Stomach (tissue), 8 donors: ENCODE measurements at regions not wholly inside any gene's neighbourhood (a gene's known extent, or its start where the extent isn't known, plus 50 kb on each side); places are given as distances from the start of the nearest gene placed in this dataset.

Experiments used
- DNase-seq, 2 donors: peaks; one replicate each; pipeline versions ENCODE4 v3.0.0 to v3.0.0-alpha.2; 2013 to 2019
- H3K27ac ChIP-seq, 5 donors: fragments of 200-600 bp in 4 of 5; sonication (generic) in 4 of 5; one replicate each; pipeline ENCODE4 v1.5.1; 2013 to 2019; ENCODE audit warnings: mild to moderate bottlenecking in 1 of 5, moderate library complexity in 1 of 5
- H3K27me3 ChIP-seq, 3 donors: fragments of 200-600 bp; sonication (generic); one replicate each; pipeline ENCODE4 v1.5.1; 2017 to 2019; ENCODE audit warnings: mixed run types in 1 of 3
- H3K36me3 ChIP-seq, 4 donors: fragments of 200-600 bp; sonication (generic); 1 replicate in 3 of 4; 2 replicates in 1 of 4; pipeline ENCODE4 v1.5.1; 2016 to 2019
- H3K4me1 ChIP-seq, 4 donors: fragments of 200-600 bp; sonication (generic); one replicate each; pipeline ENCODE4 v1.5.1; 2016 to 2019
- H3K4me3 ChIP-seq, 4 donors: fragments of 200-600 bp; sonication (generic) in 3 of 4; one replicate each; pipeline ENCODE4 v1.5.1; 2016 to 2019; ENCODE audit warnings: mild to moderate bottlenecking in 1 of 4
- H3K9me3 ChIP-seq, 4 donors: fragments of 200-600 bp; sonication (generic); one replicate each; pipeline ENCODE4 v1.5.1; 2016 to 2019
- EP300 ChIP-seq: sonication (generic); formaldehyde crosslinking; IDR thresholded peaks from one replicate; pipeline ENCODE4 v1.6.1; 2017; ENCODE audit warnings: antibody characterized with exemption
- POLR2A ChIP-seq, 4 donors: fragments of 450-650 bp; IDR thresholded peaks; one replicate each; pipeline ENCODE4 v1.6.1; 2016; ENCODE audit warnings: antibody characterized with exemption in 4 of 4, control low read depth in 2 of 4, mild to moderate bottlenecking in 1 of 4, moderate library complexity in 1 of 4
- POLR2AphosphoS5 ChIP-seq, 3 donors: sonication (generic); formaldehyde crosslinking; IDR thresholded peaks; one replicate each; pipeline ENCODE4 v1.6.1; 2016; ENCODE audit warnings: antibody characterized with exemption in 3 of 3
- WGBS, 5 donors: extraction: QIAGEN DNeasy Blood & Tissue Kit in 3 of 5; methylation state at CpG; one replicate each; pipeline versions ENCODE4 v1.1.5 to v1.1.7; 2013 to 2018; 5-methylcytosine and 5-hydroxymethylcytosine counted together
- intact Hi-C: fragments of 100-400 bp; cut with DNase I; formaldehyde crosslinking; loops from one replicate; pipeline ENCODE4 v1.15.1; 2023; ENCODE audit warnings: low total_unique reads
- TF ChIP-seq, protein P1 (sequence below), 7 experiments: fragments of 450-650 bp in 4 of 7; fragments of 200-600 bp in 3 of 7; sonication (generic) in 3 of 7; IDR thresholded peaks; one replicate each; pipeline ENCODE4 v1.5.1; 2016 to 2019; ENCODE audit warnings: antibody characterized with exemption in 7 of 7, control low read depth in 2 of 7, mild to moderate bottlenecking in 1 of 7
- donor health status: healthy with polysubstance abuse.
- donor health status: Bipolar disorder and iron deficiency.
- donor health status: healthy.

GRCh38 chr15:69919816-69920215 is 177.9 kb downstream of the TLE3 start:
- Histone ChIP-seq H3K9me3 (peaks cover 0 to 15% (median 10%) of the 10 kb centered on the region in 4 donors), H3K4me1 (no peaks in the 10 kb centered on the region), H3K27me3 (no peaks in the 10 kb centered on the region), H3K27ac (no peak overlapping the region), H3K36me3 (no peaks in the 10 kb centered on the region), H3K4me3 (no peak overlapping the region)
- TF ChIP-seq, protein P1, sequence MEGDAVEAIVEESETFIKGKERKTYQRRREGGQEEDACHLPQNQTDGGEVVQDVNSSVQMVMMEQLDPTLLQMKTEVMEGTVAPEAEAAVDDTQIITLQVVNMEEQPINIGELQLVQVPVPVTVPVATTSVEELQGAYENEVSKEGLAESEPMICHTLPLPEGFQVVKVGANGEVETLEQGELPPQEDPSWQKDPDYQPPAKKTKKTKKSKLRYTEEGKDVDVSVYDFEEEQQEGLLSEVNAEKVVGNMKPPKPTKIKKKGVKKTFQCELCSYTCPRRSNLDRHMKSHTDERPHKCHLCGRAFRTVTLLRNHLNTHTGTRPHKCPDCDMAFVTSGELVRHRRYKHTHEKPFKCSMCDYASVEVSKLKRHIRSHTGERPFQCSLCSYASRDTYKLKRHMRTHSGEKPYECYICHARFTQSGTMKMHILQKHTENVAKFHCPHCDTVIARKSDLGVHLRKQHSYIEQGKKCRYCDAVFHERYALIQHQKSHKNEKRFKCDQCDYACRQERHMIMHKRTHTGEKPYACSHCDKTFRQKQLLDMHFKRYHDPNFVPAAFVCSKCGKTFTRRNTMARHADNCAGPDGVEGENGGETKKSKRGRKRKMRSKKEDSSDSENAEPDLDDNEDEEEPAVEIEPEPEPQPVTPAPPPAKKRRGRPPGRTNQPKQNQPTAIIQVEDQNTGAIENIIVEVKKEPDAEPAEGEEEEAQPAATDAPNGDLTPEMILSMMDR (IDR thresholded peaks at IDR 0.05) = no peak
- TF ChIP-seq EP300 (no peak), POLR2A (IDR thresholded peaks at IDR 0.05) (no peak), POLR2AphosphoS5 (IDR thresholded peaks at IDR 0.05) (no peak)
- WGBS, 5 donors = 32 to 66% (median 61%) methylated on average over 2 to 5 of the region's 5 CpGs
- intact Hi-C loops = no loop called here
- DNase-seq = no peak

DNA sequence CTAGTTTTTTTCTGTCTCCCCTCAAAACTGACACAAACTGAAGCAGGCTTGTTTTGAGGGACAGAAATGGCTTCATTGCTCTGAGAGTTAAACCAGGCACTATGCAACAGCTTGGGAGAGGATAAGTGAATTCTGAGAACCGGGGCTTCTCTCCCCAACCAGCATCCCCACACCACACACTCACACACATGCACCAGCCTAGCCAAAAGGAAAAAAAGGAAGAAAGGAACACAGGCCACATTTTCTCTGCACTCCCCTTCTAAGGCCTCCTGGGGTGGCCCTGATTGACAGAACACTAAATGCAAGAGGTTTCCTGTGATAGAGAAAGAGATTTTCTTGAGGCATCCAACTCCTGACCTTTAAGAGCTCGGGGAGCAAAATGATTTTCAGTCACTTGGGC is 177.5 kb downstream of the TLE3 start:
- no peak for DNase-seq
- Histone ChIP-seq H3K27me3 (no peaks in the 10 kb centered on the region), H3K36me3 (no peaks in the 10 kb centered on the region), H3K4me1 (no peaks in the 10 kb centered on the region), H3K27ac (no peak overlapping the region), H3K4me3 (no peak overlapping the region), H3K9me3 (peaks cover 0 to 17% (median 14%) of the 10 kb centered on the region in 4 donors)
- WGBS, 5 donors = 57 to 76% (median 63%) methylated on average over 2 of the region's 2 CpGs
- TF ChIP-seq, protein P1 (IDR thresholded peaks at IDR 0.05) = no peak
- TF ChIP-seq EP300 (no peak), POLR2A (IDR thresholded peaks at IDR 0.05) (no peak), POLR2AphosphoS5 (IDR thresholded peaks at IDR 0.05) (no peak)
- intact Hi-C loops = no loop called here

DNA sequence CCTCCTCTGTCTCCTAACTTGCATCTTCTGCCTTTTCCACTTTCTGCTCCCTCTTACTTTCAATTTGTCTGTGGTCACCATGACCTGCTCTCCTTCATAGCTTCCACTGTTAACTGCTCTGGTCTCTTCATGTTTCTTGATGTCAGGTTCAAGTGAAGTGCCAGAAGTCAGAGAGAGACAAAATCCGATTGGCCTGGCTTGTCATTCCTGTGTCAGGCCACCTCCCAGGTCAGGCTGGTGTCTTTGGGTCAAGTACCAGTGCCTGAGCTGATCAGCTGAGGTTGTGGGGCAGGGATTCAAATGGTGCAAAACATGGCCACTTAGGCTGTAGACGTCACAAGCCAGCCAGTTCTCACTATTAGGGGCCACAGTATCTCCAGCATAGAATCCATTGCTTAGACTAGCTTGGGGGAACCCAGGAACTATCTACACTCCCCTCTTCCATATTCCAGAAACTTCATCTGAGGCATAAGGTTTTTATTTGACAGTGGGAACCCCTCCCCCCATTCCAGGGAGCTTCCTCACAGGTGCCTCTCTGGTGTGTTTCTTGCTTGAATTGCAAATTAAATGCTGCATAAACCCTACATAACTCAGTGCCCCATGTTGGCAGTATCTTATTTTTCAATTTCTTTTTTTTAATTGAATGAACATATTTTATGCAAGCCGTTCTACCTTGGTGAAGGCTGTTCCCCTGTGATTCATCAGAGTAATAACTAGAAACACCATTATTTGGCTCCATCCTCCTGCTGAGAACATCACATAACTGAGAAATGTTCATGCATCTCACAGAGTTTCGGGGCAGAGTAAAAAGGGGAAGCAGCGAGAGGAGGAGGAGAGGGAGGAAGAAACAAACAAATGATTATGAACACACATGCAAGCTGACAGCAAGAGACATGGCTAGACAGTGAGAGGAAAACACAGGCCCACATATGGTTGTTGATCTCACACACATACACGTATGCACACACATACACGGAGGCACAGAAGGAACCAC is 175.8 kb downstream of the TLE3 start:
- Histone ChIP-seq H3K4me1 (no peaks in the 10 kb centered on the region), H3K9me3 (peaks cover 0 to 20% (median 17%) of the 10 kb centered on the region in 4 donors), H3K4me3 (no peak overlapping the region), H3K27me3 (no peaks in the 10 kb centered on the region), H3K36me3 (no peaks in the 10 kb centered on the region), H3K27ac (no peak overlapping the region)
- DNase-seq = no peak
- intact Hi-C loops = no loop called here
- TF ChIP-seq POLR2AphosphoS5 (IDR thresholded peaks at IDR 0.05) (no peak), POLR2A (IDR thresholded peaks at IDR 0.05) (no peak), EP300 (no peak)
- TF ChIP-seq, protein P1 (IDR thresholded peaks at IDR 0.05) = no peak
- WGBS, 5 donors = 64 to 86% (median 82%) methylated on average over 7 of the region's 7 CpGs

GRCh38 chr15:69924531-69924930 is 173.2 kb downstream of the TLE3 start:
- 84 to 94% (median 89%) methylated on average over 1 of the region's 1 CpG for WGBS, 5 donors
- no peak for DNase-seq
- no peak overlapping the region for H3K27ac ChIP-seq
- intact Hi-C loops = no loop called here
- no peaks in the 10 kb centered on the region for H3K36me3 ChIP-seq
- H3K4me3 ChIP-seq = no peak overlapping the region
- H3K27me3 ChIP-seq = no peaks in the 10 kb centered on the region
- no peaks in the 10 kb centered on the region for H3K4me1 ChIP-seq
- TF ChIP-seq EP300 (no peak), POLR2AphosphoS5 (IDR thresholded peaks at IDR 0.05) (no peak), POLR2A (IDR thresholded peaks at IDR 0.05) (no peak)
- TF ChIP-seq, protein P1 (IDR thresholded peaks at IDR 0.05) = no peak
- peaks cover 0 to 27% (median 19%) of the 10 kb centered on the region in 4 donors for H3K9me3 ChIP-seq
